RWPE2 (cell line): ENCODE measurements at regions not wholly inside any gene's neighbourhood (a gene's known extent, or its start where the extent isn't known, plus 50 kb on each side); places are given as distances from the start of the nearest gene placed in this dataset.

ENCODE experiments used
- ATAC-seq: fragments of 200-7000 bp; cut with Tn5 transposase; 3 replicates; pipeline ENCODE4 v1.9.1; 2021; ENCODE audit warnings: low read depth
- DNase-seq: peaks from one replicate; pipeline ENCODE4 v3.0.0-alpha.2; 2020; ENCODE audit warnings: low spot score
- H3K27ac ChIP-seq: fragments of 450-650 bp; 2 replicates; pipeline ENCODE4 v1.5.1; 2017; ENCODE audit warnings: mild to moderate bottlenecking; ENCODE audit not compliant: poor library complexity, severe bottlenecking
- H3K27me3 ChIP-seq: fragments of 250-450 bp; sonication (Bioruptor Pico); 2 replicates; pipeline ENCODE4 v1.5.1; 2021; ENCODE audit warnings: mild to moderate bottlenecking, moderate library complexity; ENCODE audit not compliant: insufficient read depth, poor library complexity, severe bottlenecking
- H3K36me3 ChIP-seq: fragments of 250-450 bp; sonication (Bioruptor Pico); 2 replicates; pipeline ENCODE4 v1.5.1; 2020; ENCODE audit warnings: low read depth, mild to moderate bottlenecking, moderate library complexity
- H3K4me1 ChIP-seq: fragments of 250-450 bp; sonication (Bioruptor Pico); 2 replicates; pipeline ENCODE4 v1.5.1; 2021; ENCODE audit warnings: mild to moderate bottlenecking, moderate library complexity; ENCODE audit not compliant: insufficient read depth, poor library complexity, severe bottlenecking
- H3K4me3 ChIP-seq: fragments of 250-450 bp; sonication (Bioruptor Pico); 2 replicates; pipeline ENCODE4 v1.5.1; 2021; ENCODE audit warnings: mild to moderate bottlenecking, moderate library complexity; ENCODE audit not compliant: severe bottlenecking
- H3K9me3 ChIP-seq: fragments of 250-450 bp; sonication (Bioruptor Pico); 2 replicates; pipeline ENCODE4 v1.5.1; 2021; ENCODE audit warnings: mild to moderate bottlenecking, moderate library complexity; ENCODE audit not compliant: severe bottlenecking
- CTCF ChIP-seq: fragments of 450-650 bp; IDR thresholded peaks from one replicate; pipeline ENCODE4 v1.5.1; 2017; ENCODE audit warnings: mild to moderate bottlenecking, moderate library complexity; ENCODE audit not compliant: poor library complexity, severe bottlenecking

GRCh38 chr5:39517800-39518199, 93.0 kb upstream of the DAB2 start:
- H3K4me1 ChIP-seq = peaks cover 39% of the 10 kb centered on the region
- peak overlapping the region; percentile 56 for H3K27ac ChIP-seq
- ATAC-seq = peak; percentile 90
- no peak for DNase-seq
- no peaks in the 10 kb centered on the region for H3K36me3 ChIP-seq
- TF ChIP-seq CTCF = no peak
- no peaks in the 10 kb centered on the region for H3K27me3 ChIP-seq
- no peak overlapping the region for H3K4me3 ChIP-seq
- H3K9me3 ChIP-seq = no peaks in the 10 kb centered on the region

GRCh38 chr5:39515881-39516280, 91.1 kb upstream of the DAB2 start:
- H3K27ac ChIP-seq = no peak overlapping the region
- TF ChIP-seq CTCF = no peak
- DNase-seq (no peak), ATAC-seq (no peak)
- H3K36me3 ChIP-seq = no peaks in the 10 kb centered on the region
- no peak overlapping the region for H3K4me3 ChIP-seq
- H3K27me3 ChIP-seq = no peaks in the 10 kb centered on the region
- no peaks in the 10 kb centered on the region for H3K9me3 ChIP-seq
- peaks cover 41% of the 10 kb centered on the region for H3K4me1 ChIP-seq

- DNase-seq = no peak
- no peak for TF ChIP-seq CTCF
- Histone ChIP-seq H3K4me3 (no peak overlapping the region), H3K27ac (peak overlapping the region; percentile 10), H3K4me1 (peaks cover 30% of the 10 kb centered on the region), H3K9me3 (no peaks in the 10 kb centered on the region), H3K27me3 (no peaks in the 10 kb centered on the region), H3K36me3 (no peaks in the 10 kb centered on the region)
- peak; percentile 82 for ATAC-seq
Observed at GRCh38 chr5:39513236-39513635, 88.5 kb upstream of the DAB2 start.

- Histone ChIP-seq H3K4me3 (no peak overlapping the region), H3K36me3 (no peaks in the 10 kb centered on the region), H3K9me3 (no peaks in the 10 kb centered on the region), H3K27me3 (no peaks in the 10 kb centered on the region), H3K4me1 (peaks cover 22% of the 10 kb centered on the region), H3K27ac (no peak overlapping the region)
- TF ChIP-seq CTCF = no peak
- DNase-seq (no peak), ATAC-seq (no peak)
Observed at GRCh38 chr5:39506211-39506610, 81.4 kb upstream of the DAB2 start.

- no peaks in the 10 kb centered on the region for H3K27me3 ChIP-seq
- no peak overlapping the region for H3K27ac ChIP-seq
- no peak for TF ChIP-seq CTCF
Observed at GRCh38 chr5:39505791-39506190, 81.0 kb upstream of the DAB2 start.

More at GRCh38 chr5:39505791-39506190, 81.0 kb upstream of the DAB2 start:
- DNase-seq (no peak), ATAC-seq (no peak)
- no peaks in the 10 kb centered on the region for H3K9me3 ChIP-seq
- peaks cover 25% of the 10 kb centered on the region for H3K4me1 ChIP-seq
- H3K36me3 ChIP-seq = no peaks in the 10 kb centered on the region
- H3K4me3 ChIP-seq = no peak overlapping the region
